GM18498 (cell line): ENCODE measurements at regions not wholly inside any gene's neighbourhood (a gene's known extent, or its start where the extent isn't known, plus 50 kb on each side); places are given as distances from the start of the nearest gene placed in this dataset.
A peak's percentile ranks its signal among the peaks of the same experiment; 100 is the strongest.
"Not testable (repeated sequence)": the region's sequence is repeated elsewhere in the genome, so short reads cannot be mapped to it uniquely, and the experiment has no call there.

ENCODE experiments used
- ATAC-seq: cut with Tn5 transposase; IDR thresholded peaks from one replicate; pipeline ENCODE4 v1.9.1; 2021; ENCODE audit warnings: mild to moderate bottlenecking, moderate library complexity; ENCODE audit not compliant: unreplicated experiment

GRCh38 chr6:27854421-27854820, 57.8 kb downstream of the OR2B2 start:
- ATAC-seq: no peak

GRCh38 chr6:27851440-27851839, 60.8 kb downstream of the OR2B2 start:
- ATAC-seq: no peak

GRCh38 chr6:27849001-27849400, 63.2 kb downstream of the OR2B2 start:
- ATAC-seq: not testable (repeated sequence)

- ATAC-seq: no peak
Measured at GRCh38 chr6:27847706-27848105, 64.5 kb downstream of the OR2B2 start.

- ATAC-seq: no peak
Measured at GRCh38 chr6:27840572-27840971, 71.6 kb downstream of the OR2B2 start.

- ATAC-seq: no peak
Measured at GRCh38 chr6:27839626-27840475, 72.3 kb downstream of the OR2B2 start.

- peak; percentile 16 for ATAC-seq
Measured at GRCh38 chr6:27838945-27839625, 73.1 kb downstream of the OR2B2 start.

- peak; percentile 82 for ATAC-seq
Measured at GRCh38 chr6:27838058-27838944, 73.9 kb downstream of the OR2B2 start.

GRCh38 chr6:27837625-27838057, 74.6 kb downstream of the OR2B2 start:
- peak; percentile 2 for ATAC-seq

- peak; percentile 34 for ATAC-seq
Measured at GRCh38 chr6:27836783-27837624, 75.2 kb downstream of the OR2B2 start.

GRCh38 chr6:27836141-27836782, 75.9 kb downstream of the OR2B2 start:
- ATAC-seq: no peak

- no peak for ATAC-seq
Measured at GRCh38 chr6:27834879-27835549, 77.2 kb downstream of the OR2B2 start.

GRCh38 chr6:27834384-27834783, 77.8 kb downstream of the OR2B2 start:
- ATAC-seq: no peak

- peak; percentile 86 for ATAC-seq
Measured at GRCh38 chr6:27831434-27832081, 80.6 kb downstream of the OR2B2 start.

- ATAC-seq: peak; percentile 76
Measured at GRCh38 chr6:27830600-27831433, 81.4 kb downstream of the OR2B2 start.

GRCh38 chr6:27830212-27830599, 82.0 kb downstream of the OR2B2 start:
- ATAC-seq: no peak

- ATAC-seq: no peak
Measured at GRCh38 chr6:27829453-27830211, 82.6 kb downstream of the OR2B2 start.
